Endothelial cell of umbilical vein (primary cell): ENCODE measurements at regions not wholly inside any gene's neighbourhood (a gene's known extent, or its start where the extent isn't known, plus 50 kb on each side); places are given as distances from the start of the nearest gene placed in this dataset.

ENCODE experiments used
- BruUV-seq: library from RNA; stranded (reverse); fragments of 400-500 nt; replicated peaks from 2 replicates; lab custom pipeline; 2021; lab: Mats Ljungman, UMichigan
- CTCF ChIA-PET: fragments of 300-600, 350-600 bp; sonication (Branson Sonifier 250); formaldehyde crosslinking; loops from one replicate; lab custom pipeline; 2021; ENCODE audit warnings: antibody characterized with exemption, inconsistent platforms; lab: Charles Lee
- POLR2A ChIA-PET: fragments of 300-600, 350-600 bp; sonication (Branson Sonifier 250); formaldehyde crosslinking; loops from one replicate; lab custom pipeline; 2021; ENCODE audit warnings: antibody characterized with exemption, inconsistent platforms; lab: Charles Lee
- DNase-seq: peaks from one replicate; pipeline ENCODE4 v3.0.0-alpha.2; 2011; ENCODE audit warnings: low read depth, low spot score
- FAIRE-seq: peaks from 2 replicates; lab custom pipeline; 2011; peaks lifted over from hg19 to GRCh38; lab: Jason Lieb, UNC
- H2AFZ ChIP-seq: 2 replicates; pipeline ENCODE4 v1.6.0; 2012; ENCODE audit warnings: low read depth, low read length, control low read depth, inconsistent platforms
- H3K27ac ChIP-seq: 2 replicates; pipeline ENCODE4 v1.5.1; 2011; ENCODE audit warnings: low read depth, mild to moderate bottlenecking, control low read depth, low read length, moderate library complexity; ENCODE audit not compliant: insufficient read depth
- H3K27me3 ChIP-seq, 2 experiments: 2 replicates each; pipeline versions ENCODE4 v1.6.0 to v1.6.1; 2011; ENCODE audit warnings: low read length in 2 of 2, mixed read lengths in 1 of 2; ENCODE audit not compliant: control insufficient read depth in 2 of 2, insufficient read depth in 2 of 2
- H3K36me3 ChIP-seq, 2 experiments: 2 replicates in 1 of 2; 3 replicates in 1 of 2; pipeline ENCODE4 v1.5.1; 2011; ENCODE audit warnings: low read length in 2 of 2, mild to moderate bottlenecking in 1 of 2, moderate library complexity in 1 of 2; ENCODE audit not compliant: control insufficient read depth in 2 of 2, insufficient read depth in 2 of 2; ENCODE audit errors: extremely low read depth in 1 of 2
- H3K4me1 ChIP-seq: 3 replicates; pipeline ENCODE4 v1.5.1; 2011; ENCODE audit warnings: mild to moderate bottlenecking, low read length; ENCODE audit not compliant: control insufficient read depth, insufficient read depth; ENCODE audit errors: extremely low read depth
- H3K4me2 ChIP-seq: 2 replicates; pipeline ENCODE4 v1.6.1; 2011; ENCODE audit warnings: low read length, control low read depth, mixed read lengths; ENCODE audit not compliant: insufficient read depth
- H3K4me3 ChIP-seq, 3 experiments: fragments of 200-600 bp in 1 of 3; sonication (generic), shearing (Covaris generic) in 1 of 3; replicated peaks in 1 of 3; 2 replicates each; pipeline ENCODE4 v1.5.1; 2011 to 2016; ENCODE audit warnings: control low read depth in 3 of 3, low read length in 3 of 3, mild to moderate bottlenecking in 2 of 3, inconsistent platforms in 1 of 3, low read depth in 1 of 3, moderate library complexity in 1 of 3; ENCODE audit not compliant: insufficient read depth in 1 of 3
- H3K79me2 ChIP-seq: 2 replicates; pipeline ENCODE4 v1.6.0; 2012; ENCODE audit warnings: low read length, inconsistent platforms; ENCODE audit not compliant: control insufficient read depth, insufficient read depth
- H3K9ac ChIP-seq: replicated peaks from 2 replicates; pipeline ENCODE3; 2011; ENCODE audit warnings: low read length, control low read depth; ENCODE audit not compliant: insufficient read depth; ENCODE audit errors: extremely low read depth
- H3K9me1 ChIP-seq: replicated peaks from 3 replicates; pipeline ENCODE4 v1.6.0; 2011; ENCODE audit warnings: mild to moderate bottlenecking, low read length; ENCODE audit not compliant: control insufficient read depth, insufficient read depth; ENCODE audit errors: extremely low read depth
- H3K9me3 ChIP-seq: replicated peaks from 2 replicates; pipeline ENCODE4 v1.5.1; 2012; ENCODE audit warnings: low read length, inconsistent platforms; ENCODE audit not compliant: control insufficient read depth, insufficient read depth
- H4K20me1 ChIP-seq: replicated peaks from 2 replicates; pipeline ENCODE3; 2011; ENCODE audit warnings: mild to moderate bottlenecking, low read length; ENCODE audit not compliant: control insufficient read depth, insufficient read depth; ENCODE audit errors: extremely low read depth
- CTCF ChIP-seq, 2 donors: IDR thresholded peaks; 1 replicate in 1 of 2; 2 replicates in 1 of 2; pipeline ENCODE4 v1.5.1; 2011; ENCODE audit warnings: low read length in 2 of 2, mild to moderate bottlenecking in 2 of 2, moderate library complexity in 2 of 2, control low read depth in 1 of 2, inconsistent platforms in 1 of 2, low read depth in 1 of 2; ENCODE audit not compliant: insufficient read depth in 1 of 2; ENCODE audit errors: extremely low read depth in 1 of 2
- EZH2 ChIP-seq: IDR thresholded peaks from 2 replicates; pipeline ENCODE4 v1.6.1; 2012; ENCODE audit warnings: borderline replicate concordance, low read depth, mild to moderate bottlenecking, moderate library complexity, low read length, inconsistent platforms; ENCODE audit not compliant: severe bottlenecking
- FOS ChIP-seq: IDR thresholded peaks from 2 replicates; pipeline ENCODE4 v1.6.1; 2011; ENCODE audit warnings: mild to moderate bottlenecking, low read length, moderate library complexity, borderline replicate concordance; ENCODE audit not compliant: insufficient read depth
- GATA2 ChIP-seq: IDR thresholded peaks from 2 replicates; pipeline ENCODE4 v1.7.0; 2011; ENCODE audit warnings: low read depth, mild to moderate bottlenecking, moderate library complexity, mixed read lengths, low read length; ENCODE audit not compliant: insufficient read length, insufficient read depth
- JUN ChIP-seq: IDR thresholded peaks from 2 replicates; pipeline ENCODE4 v1.6.1; 2011; ENCODE audit warnings: borderline replicate concordance, low read depth; ENCODE audit not compliant: insufficient read length, insufficient read depth
- MAX ChIP-seq: IDR thresholded peaks from 2 replicates; pipeline ENCODE4 v1.6.1; 2011; ENCODE audit not compliant: insufficient read depth, insufficient read length
- MYC ChIP-seq: IDR thresholded peaks from one replicate; pipeline ENCODE4 v1.6.1; 2011; ENCODE audit warnings: mild to moderate bottlenecking, low read depth, low read length
- POLR2A ChIP-seq: IDR thresholded peaks from 2 replicates; pipeline ENCODE4 v1.6.1; 2012; ENCODE audit warnings: low read depth, mild to moderate bottlenecking, control low read depth, low read length
- POLR2AphosphoS5 ChIP-seq: IDR thresholded peaks from 2 replicates; pipeline ENCODE4 v1.6.1; 2012; ENCODE audit warnings: low read depth, mild to moderate bottlenecking, control low read depth, low read length, moderate library complexity; ENCODE audit not compliant: insufficient read depth
- dilution Hi-C: fragments of 300-500 bp; cut with MboI; formaldehyde crosslinking; loops from one replicate; pipeline ENCODE4 v1.15.0; 2019; ENCODE audit warnings: low sequenced_read_pairs; ENCODE audit not compliant: extremely low pct_ligation_motif_present
- intact Hi-C: fragments of 100-400 bp; cut with micrococcal nuclease; formaldehyde crosslinking; loops from one replicate; pipeline ENCODE4 v1.10.0; 2022

DNA sequence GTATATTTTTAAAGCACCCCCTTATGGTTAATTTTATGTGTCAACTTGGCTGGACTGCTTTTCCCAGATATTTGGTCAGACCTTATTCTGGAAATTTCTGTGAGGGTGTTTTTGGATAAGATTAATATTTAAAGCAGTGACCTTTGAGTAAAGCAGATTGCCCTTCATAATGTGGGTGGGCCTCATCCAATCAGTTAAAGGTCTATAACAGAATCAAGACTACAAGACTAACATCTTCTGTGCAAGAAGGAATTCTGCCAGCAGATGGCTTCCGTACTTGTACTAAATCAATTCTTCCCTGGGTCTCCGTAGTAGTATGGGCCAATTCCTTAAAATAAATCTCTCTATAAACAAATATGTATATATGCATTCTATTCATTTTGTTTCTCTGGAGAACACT lies 257.6 kb downstream of the ETNK1 start:
- Histone ChIP-seq H3K4me3 (no peak overlapping the region), H4K20me1 (no peaks in the 10 kb centered on the region), H3K4me1 (no peaks in the 10 kb centered on the region), H3K9ac (no peak overlapping the region), H3K4me2 (no peak overlapping the region), H2AFZ (no peak overlapping the region), H3K36me3 (no peaks in the 10 kb centered on the region), H3K9me1 (no peaks in the 10 kb centered on the region), H3K27ac (no peak overlapping the region), H3K9me3 (no peaks in the 10 kb centered on the region), H3K79me2 (no peaks in the 10 kb centered on the region), H3K27me3 (no peaks in the 10 kb centered on the region)
- dilution Hi-C loops (no loop called here), intact Hi-C loops (no loop called here)
- TF ChIP-seq MYC (no peak), JUN (no peak), MAX (no peak), POLR2A (no peak), POLR2AphosphoS5 (no peak), EZH2 (no peak), CTCF (IDR thresholded peaks at IDR 0.05; ENCODE audit: extremely low read depth in 1 of 2, insufficient read depth in 1 of 2, low read depth in 1 of 2, low read length in 2 of 2) (no peak), GATA2 (no peak), FOS (no peak)
- no peak for DNase-seq
- no TSS peak for BruUV-seq
- POLR2A ChIA-PET: no interaction called here
- CTCF ChIA-PET: no interaction called here
- no peak for FAIRE-seq
